Small intestine (tissue), 7 donors: ENCODE measurements at regions not wholly inside any gene's neighbourhood (a gene's known extent, or its start where the extent isn't known, plus 50 kb on each side); places are given as distances from the start of the nearest gene placed in this dataset.

Experiments
- DNase-seq, 2 donors: peaks; one replicate each; pipeline versions ENCODE4 v3.0.0 to v3.0.0-alpha.2; 2013
- FAIRE-seq: peaks from 2 replicates; lab custom pipeline; 2012; peaks lifted over from hg19 to GRCh38; lab: Jason Lieb, UNC
- H3K27ac ChIP-seq, 3 donors: one replicate each; pipeline ENCODE4 v1.5.1; 2013; ENCODE audit warnings: low read length in 2 of 3, mild to moderate bottlenecking in 2 of 3, control low read depth in 1 of 3, inconsistent platforms in 1 of 3, low read depth in 1 of 3, moderate library complexity in 1 of 3
- H3K27me3 ChIP-seq, 3 donors: one replicate each; pipeline ENCODE4 v1.6.1; 2013; ENCODE audit warnings: low read length in 3 of 3, inconsistent platforms in 1 of 3; ENCODE audit not compliant: control insufficient read depth in 3 of 3, insufficient read depth in 3 of 3
- H3K36me3 ChIP-seq, 3 donors: one replicate each; pipeline ENCODE4 v1.6.1; 2013; ENCODE audit warnings: low read length in 3 of 3, inconsistent platforms in 1 of 3, low read depth in 1 of 3, mild to moderate bottlenecking in 1 of 3, moderate library complexity in 1 of 3; ENCODE audit not compliant: control insufficient read depth in 3 of 3, insufficient read depth in 2 of 3
- H3K4me1 ChIP-seq, 3 donors: one replicate each; pipeline ENCODE4 v1.6.1; 2013; ENCODE audit warnings: low read length in 2 of 3, inconsistent platforms in 1 of 3, low read depth in 1 of 3, mild to moderate bottlenecking in 1 of 3, moderate library complexity in 1 of 3; ENCODE audit not compliant: control insufficient read depth in 3 of 3, insufficient read depth in 2 of 3
- H3K4me3 ChIP-seq, 3 donors: one replicate each; pipeline ENCODE4 v1.5.1; 2013; ENCODE audit warnings: low read length in 3 of 3, control low read depth in 1 of 3, inconsistent platforms in 1 of 3, low read depth in 1 of 3, mild to moderate bottlenecking in 1 of 3, moderate library complexity in 1 of 3
- H3K9me3 ChIP-seq, 2 donors: one replicate each; pipeline ENCODE4 v1.6.1; 2013; ENCODE audit warnings: low read depth in 1 of 2, low read length in 1 of 2; ENCODE audit not compliant: control insufficient read depth in 2 of 2, insufficient read depth in 1 of 2
- WGBS, 3 donors: extraction: QIAGEN DNeasy Blood & Tissue Kit; methylation state at CpG; one replicate each; pipeline ENCODE4 v1.1.7; 2013; 5-methylcytosine and 5-hydroxymethylcytosine counted together
- donor health status: healthy with polysubstance abuse.
- donor health status: control.
- donor health status: control.
- donor health status: Bipolar disorder and iron deficiency.
- donor health status: healthy.

- no peak for FAIRE-seq
- Histone ChIP-seq H3K4me1 (no peaks in the 10 kb centered on the region), H3K27ac (peak overlapping the region in 1 of 3 donors; percentile 80), H3K27me3 (no peaks in the 10 kb centered on the region), H3K36me3 (no peaks in the 10 kb centered on the region), H3K9me3 (no peaks in the 10 kb centered on the region), H3K4me3 (no peak overlapping the region)
- peak in 1 of 2 donors; percentile 54 for DNase-seq
- 37 to 43% (median 41%) methylated on average over 26 of the region's 26 CpGs for WGBS, 3 donors
These were observed 156.0 kb downstream of the CEBPB start for GRCh38 chr20:50346374-50347283.

DNA sequence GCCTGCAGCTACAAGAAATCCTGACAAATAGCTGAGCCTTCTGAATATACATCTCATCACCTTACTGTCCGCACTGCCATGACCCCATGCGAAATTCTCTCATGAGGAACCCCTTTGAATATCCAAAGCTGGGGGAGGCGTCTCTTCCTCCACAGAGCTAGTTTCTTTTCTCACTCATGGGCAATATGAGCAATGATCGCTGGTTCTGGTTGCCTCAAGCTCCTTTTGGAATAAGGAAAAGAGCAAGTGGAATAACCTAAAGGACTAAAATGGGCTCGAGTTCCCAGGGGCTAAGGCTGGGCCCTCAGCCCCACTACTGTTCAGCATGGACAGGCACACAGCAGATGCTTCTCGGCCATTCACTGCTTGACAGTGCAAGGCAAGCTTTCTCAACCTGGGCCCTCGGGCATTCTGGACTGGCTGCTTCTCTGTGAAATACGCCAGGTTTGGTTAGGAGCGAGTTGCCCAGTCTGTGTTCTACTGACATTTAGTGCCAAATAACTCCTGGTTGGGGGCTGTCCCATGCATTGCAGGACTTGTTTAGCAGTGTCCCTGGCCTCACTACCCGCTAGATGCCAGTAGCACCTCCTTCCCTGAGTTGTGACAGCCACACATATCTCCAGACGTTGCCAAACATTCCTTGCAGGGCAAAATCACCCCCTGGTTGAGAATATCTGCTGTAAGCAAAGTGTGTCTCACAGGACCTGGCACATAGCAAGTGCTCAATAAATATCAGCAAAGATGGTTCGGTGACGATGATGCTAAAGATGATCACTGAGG lies 156.8 kb downstream of the CEBPB start:
- peak overlapping the region in 1 of 3 donors; percentile 80 for H3K27ac ChIP-seq
- no peak overlapping the region for H3K4me3 ChIP-seq
- H3K4me1 ChIP-seq: no peaks in the 10 kb centered on the region
- DNase-seq (no peak), FAIRE-seq (no peak)
- H3K9me3 ChIP-seq: no peaks in the 10 kb centered on the region
- 85 to 89% (median 89%) methylated on average over 13 of the region's 13 CpGs for WGBS, 3 donors
- H3K36me3 ChIP-seq: no peaks in the 10 kb centered on the region
- no peaks in the 10 kb centered on the region for H3K27me3 ChIP-seq

- Histone ChIP-seq H3K4me3 (no peak overlapping the region), H3K36me3 (no peaks in the 10 kb centered on the region), H3K27ac (peak overlapping the region in 1 of 3 donors; percentile 80), H3K9me3 (no peaks in the 10 kb centered on the region), H3K27me3 (no peaks in the 10 kb centered on the region), H3K4me1 (peaks cover 0 to 2% (median 0%) of the 10 kb centered on the region in 3 donors)
- no peak for DNase-seq
- WGBS, 3 donors: 69 to 83% (median 80%) methylated on average over 6 of the region's 6 CpGs
- no peak for FAIRE-seq
These were observed 157.5 kb downstream of the CEBPB start for GRCh38 chr20:50348096-50348495.

GRCh38 chr20:50350510-50351249 lies 159.5 kb upstream of the PTPN1 start:
- Histone ChIP-seq H3K9me3 (no peaks in the 10 kb centered on the region), H3K4me1 (peaks cover 0 to 21% (median 4%) of the 10 kb centered on the region in 3 donors), H3K36me3 (no peaks in the 10 kb centered on the region), H3K4me3 (no peak overlapping the region), H3K27me3 (no peaks in the 10 kb centered on the region), H3K27ac (peak overlapping the region in 1 of 3 donors; percentile 65)
- no peak for DNase-seq
- WGBS, 3 donors: 78 to 93% (median 87%) methylated on average over 16 of the region's 16 CpGs
- FAIRE-seq: no peak

DNA sequence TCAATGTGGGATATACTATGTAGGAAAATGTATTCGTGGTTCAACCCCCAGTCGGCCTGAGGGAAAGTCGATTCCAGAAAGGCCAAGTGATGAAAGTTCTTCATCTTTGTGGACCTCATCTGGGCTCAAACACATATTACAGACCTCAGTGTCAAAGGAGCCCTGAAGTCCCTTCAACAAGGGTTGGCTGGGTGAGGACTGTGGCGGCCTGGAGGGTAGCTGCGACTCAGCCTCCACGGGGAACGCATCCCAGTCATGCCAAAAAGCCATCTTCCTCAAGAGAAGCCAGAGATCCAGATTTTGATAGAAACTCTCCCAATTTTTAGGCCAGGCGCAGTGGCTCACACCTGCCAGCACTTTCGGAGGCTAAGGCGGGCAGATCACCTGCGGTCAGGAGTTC lies 158.6 kb upstream of the PTPN1 start:
- Histone ChIP-seq H3K9me3 (no peaks in the 10 kb centered on the region), H3K27ac (no peak overlapping the region)

DNA sequence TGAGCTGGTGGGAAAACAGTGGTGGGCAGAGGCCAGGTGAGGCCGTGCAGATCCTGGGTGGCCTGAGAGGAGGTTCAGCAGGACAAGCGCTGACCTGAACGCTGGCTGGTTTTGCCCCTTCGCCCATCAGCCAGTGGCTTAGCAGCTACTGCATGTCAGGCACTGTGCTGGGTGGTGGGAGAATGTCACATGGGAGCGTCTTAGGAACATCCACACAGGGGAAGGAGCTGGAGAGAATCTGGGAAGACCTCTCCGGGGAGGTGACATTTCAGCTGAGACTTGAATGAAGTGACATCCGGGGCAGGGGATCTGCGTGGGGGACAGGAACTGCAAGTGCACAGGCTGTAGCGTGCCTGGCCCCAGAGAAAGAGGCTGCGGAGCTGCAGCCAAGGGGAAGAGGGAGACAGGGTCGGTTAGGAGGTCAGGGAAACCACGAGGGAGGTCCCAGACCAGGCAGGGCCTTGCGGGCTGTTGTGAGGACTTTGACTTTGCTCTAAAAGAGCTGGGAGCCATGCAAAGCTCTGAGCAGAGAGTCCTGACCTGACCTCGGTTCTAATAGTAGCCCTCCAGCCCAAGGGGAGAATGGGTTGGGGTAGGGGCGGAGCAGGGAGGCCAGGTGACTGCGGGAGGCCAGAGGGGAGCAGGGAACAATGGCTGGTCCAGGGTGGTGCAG lies 156.8 kb upstream of the PTPN1 start:
- H3K36me3 ChIP-seq: no peaks in the 10 kb centered on the region
- DNase-seq (peak in 1 of 2 donors; percentile 38), FAIRE-seq (no peak)
- peaks cover 0 to 21% (median 4%) of the 10 kb centered on the region in 3 donors for H3K4me1 ChIP-seq
- 49 to 57% (median 52%) methylated on average over 16 of the region's 16 CpGs for WGBS, 3 donors
- H3K9me3 ChIP-seq: no peaks in the 10 kb centered on the region
- H3K4me3 ChIP-seq: no peak overlapping the region
- peak overlapping the region in 1 of 3 donors; percentile 46 for H3K27ac ChIP-seq
- no peaks in the 10 kb centered on the region for H3K27me3 ChIP-seq

More for the DNA sequence above, 158.6 kb upstream of the PTPN1 start:
- H3K4me1 ChIP-seq: peaks cover 0 to 21% (median 4%) of the 10 kb centered on the region in 3 donors
- no peaks in the 10 kb centered on the region for H3K27me3 ChIP-seq
- FAIRE-seq (no peak), DNase-seq (no peak)
- H3K36me3 ChIP-seq: no peaks in the 10 kb centered on the region
- H3K4me3 ChIP-seq: no peak overlapping the region
- WGBS, 3 donors: 92 to 94% (median 93%) methylated on average over 11 of the region's 11 CpGs

- H3K36me3 ChIP-seq: no peaks in the 10 kb centered on the region
- peak; percentile 52 to 86 for DNase-seq
- 33 to 64% (median 50%) methylated on average over 13 of the region's 13 CpGs for WGBS, 3 donors
- H3K4me1 ChIP-seq: peaks cover 2 to 27% (median 6%) of the 10 kb centered on the region in 3 donors
- H3K9me3 ChIP-seq: no peaks in the 10 kb centered on the region
- H3K27me3 ChIP-seq: no peaks in the 10 kb centered on the region
- no peak for FAIRE-seq
- H3K4me3 ChIP-seq: no peak overlapping the region
- peak overlapping the region; percentile 27 to 81 (median 33) for H3K27ac ChIP-seq
These were observed 155.2 kb upstream of the PTPN1 start for GRCh38 chr20:50354721-50355589.
